ENCODE measurements at regions not wholly inside any gene's neighbourhood (a gene's known extent, or its start where the extent isn't known, plus 50 kb on each side); places are given as distances from the start of the nearest gene placed in this dataset.
A peak's percentile ranks its signal among the peaks of the same experiment; 100 is the strongest.

- Histone ChIP-seq H3K27ac (ENCODE audit: low read depth, low read length, poor library complexity, severe bottlenecking) (no peak overlapping the region), H3K9me2 (ENCODE audit: low read depth, low read length) (no peaks in the 10 kb centered on the region), H2AFZ (ENCODE audit: low read length) (peak overlapping the region; percentile 88; the same call in 1 of the 2 replicates), H4K20me1 (ENCODE audit: insufficient read depth, low read length) (no peaks in the 10 kb centered on the region), H3K9ac (ENCODE audit: low read length) (no peak overlapping the region), H3F3A (ENCODE audit: insufficient read depth, low read length) (no peaks in the 10 kb centered on the region), H3K27me3 (ENCODE audit: insufficient read depth, low read length) (no peaks in the 10 kb centered on the region), H3K79me2 (ENCODE audit: insufficient read depth, low read length) (no peaks in the 10 kb centered on the region), H3K9me3 (ENCODE audit: low read length) (no peaks in the 10 kb centered on the region), H3K4me2 (ENCODE audit: low read length) (no peak overlapping the region), H3K4me3 (ENCODE audit: low read depth, low read length, poor library complexity, severe bottlenecking) (no peak overlapping the region), H3K36me3 (ENCODE audit: insufficient read depth, low read length) (no peaks in the 10 kb centered on the region), H3K4me1 (ENCODE audit: insufficient read depth, low read length, severe bottlenecking) (peaks cover 6% of the 10 kb centered on the region)
- no peak for TF ChIP-seq CTCF (IDR thresholded peaks at IDR 0.05; ENCODE audit: low read length)
- TF ChIP-seq EZH2 (IDR thresholded peaks at IDR 0.05; ENCODE audit: borderline replicate concordance, low read length): no peak
Measured at GRCh38 chr4:132992686-132993085, 156.4 kb upstream of the PCDH10 start.

- H3K4me1 ChIP-seq (ENCODE audit: insufficient read depth, low read length, severe bottlenecking): peaks cover 4% of the 10 kb centered on the region
- H3K27me3 ChIP-seq (ENCODE audit: insufficient read depth, low read length): no peaks in the 10 kb centered on the region
- H3K9me2 ChIP-seq (ENCODE audit: low read depth, low read length): no peaks in the 10 kb centered on the region; the same call in 1 of the 2 replicates
- peaks cover 5% of the 10 kb centered on the region; the same call in 1 of the 2 replicates for H3K9me3 ChIP-seq (ENCODE audit: low read length)
- no peaks in the 10 kb centered on the region for H3F3A ChIP-seq (ENCODE audit: insufficient read depth, low read length)
- H3K9ac ChIP-seq (ENCODE audit: low read length): no peak overlapping the region
- no peaks in the 10 kb centered on the region for H3K79me2 ChIP-seq (ENCODE audit: insufficient read depth, low read length)
- H2AFZ ChIP-seq (ENCODE audit: low read length): no peak overlapping the region
- H3K4me3 ChIP-seq (ENCODE audit: low read depth, low read length, poor library complexity, severe bottlenecking): no peak overlapping the region
- no peaks in the 10 kb centered on the region for H4K20me1 ChIP-seq (ENCODE audit: insufficient read depth, low read length)
- no peak overlapping the region for H3K4me2 ChIP-seq (ENCODE audit: low read length)
- no peak overlapping the region for H3K27ac ChIP-seq (ENCODE audit: low read depth, low read length, poor library complexity, severe bottlenecking)
- no peak for TF ChIP-seq EZH2 (IDR thresholded peaks at IDR 0.05; ENCODE audit: borderline replicate concordance, low read length)
- no peaks in the 10 kb centered on the region for H3K36me3 ChIP-seq (ENCODE audit: insufficient read depth, low read length)
Measured at GRCh38 chr4:132998585-132999230, 150.4 kb upstream of the PCDH10 start.

GRCh38 chr4:133000012-133000411 is 149.1 kb upstream of the PCDH10 start:
- H3K27me3 ChIP-seq (ENCODE audit: insufficient read depth, low read length): no peaks in the 10 kb centered on the region
- H3F3A ChIP-seq (ENCODE audit: insufficient read depth, low read length): no peaks in the 10 kb centered on the region
- H2AFZ ChIP-seq (ENCODE audit: low read length): peak overlapping the region; percentile 87
- peaks cover 5% of the 10 kb centered on the region; the same call in 1 of the 2 replicates for H3K9me3 ChIP-seq (ENCODE audit: low read length)
- H3K4me3 ChIP-seq (ENCODE audit: low read depth, low read length, poor library complexity, severe bottlenecking): no peak overlapping the region
- no peaks in the 10 kb centered on the region for H3K36me3 ChIP-seq (ENCODE audit: insufficient read depth, low read length)
- H4K20me1 ChIP-seq (ENCODE audit: insufficient read depth, low read length): no peaks in the 10 kb centered on the region
- no peaks in the 10 kb centered on the region; the same call in 1 of the 2 replicates for H3K9me2 ChIP-seq (ENCODE audit: low read depth, low read length)
- peaks cover 4% of the 10 kb centered on the region for H3K4me1 ChIP-seq (ENCODE audit: insufficient read depth, low read length, severe bottlenecking)
- no peak for TF ChIP-seq EZH2 (IDR thresholded peaks at IDR 0.05; ENCODE audit: borderline replicate concordance, low read length)
- TF ChIP-seq CTCF (IDR thresholded peaks at IDR 0.05; ENCODE audit: low read length): no peak
- H3K79me2 ChIP-seq (ENCODE audit: insufficient read depth, low read length): no peaks in the 10 kb centered on the region
- H3K9ac ChIP-seq (ENCODE audit: low read length): no peak overlapping the region
- no peak overlapping the region for H3K4me2 ChIP-seq (ENCODE audit: low read length)
- H3K27ac ChIP-seq (ENCODE audit: low read depth, low read length, poor library complexity, severe bottlenecking): no peak overlapping the region

GRCh38 chr4:133003169-133003568 is 145.9 kb upstream of the PCDH10 start:
- H2AFZ ChIP-seq (ENCODE audit: low read length): no peak overlapping the region
- H3K9me2 ChIP-seq (ENCODE audit: low read depth, low read length): no peaks in the 10 kb centered on the region; the same call in 1 of the 2 replicates
- no peak overlapping the region for H3K4me2 ChIP-seq (ENCODE audit: low read length)
- H3K4me3 ChIP-seq (ENCODE audit: low read depth, low read length, poor library complexity, severe bottlenecking): no peak overlapping the region
- peaks cover 5% of the 10 kb centered on the region; the same call in 1 of the 2 replicates for H3K9me3 ChIP-seq (ENCODE audit: low read length)
- H4K20me1 ChIP-seq (ENCODE audit: insufficient read depth, low read length): no peaks in the 10 kb centered on the region
- TF ChIP-seq EZH2 (IDR thresholded peaks at IDR 0.05; ENCODE audit: borderline replicate concordance, low read length): no peak
- no peak for TF ChIP-seq CTCF (IDR thresholded peaks at IDR 0.05; ENCODE audit: low read length)
- no peak overlapping the region for H3K27ac ChIP-seq (ENCODE audit: low read depth, low read length, poor library complexity, severe bottlenecking)
- H3K36me3 ChIP-seq (ENCODE audit: insufficient read depth, low read length): no peaks in the 10 kb centered on the region
- no peaks in the 10 kb centered on the region for H3K79me2 ChIP-seq (ENCODE audit: insufficient read depth, low read length)
- peaks cover 4% of the 10 kb centered on the region for H3K4me1 ChIP-seq (ENCODE audit: insufficient read depth, low read length, severe bottlenecking)
- no peak overlapping the region for H3K9ac ChIP-seq (ENCODE audit: low read length)
- no peaks in the 10 kb centered on the region for H3K27me3 ChIP-seq (ENCODE audit: insufficient read depth, low read length)
- 0 out of 2 replicates have a peak, but pooled peaks cover 2% of the 10 kb centered on the region for H3F3A ChIP-seq (ENCODE audit: insufficient read depth, low read length)
